GM12873 (cell line): ENCODE measurements at regions not wholly inside any gene's neighbourhood (a gene's known extent, or its start where the extent isn't known, plus 50 kb on each side); places are given as distances from the start of the nearest gene placed in this dataset.

Source experiments
- TF ChIP-seq, protein P1 (sequence below): IDR thresholded peaks from 2 replicates; pipeline ENCODE4 v1.5.1; 2012; ENCODE audit warnings: low read depth, mild to moderate bottlenecking, moderate library complexity, low read length, control low read depth; ENCODE audit not compliant: insufficient read depth; ENCODE audit errors: missing control alignments

GRCh38 chr3:44179246-44179645 lies 62.4 kb upstream of the TOPAZ1 start:
- TF ChIP-seq, protein P1, sequence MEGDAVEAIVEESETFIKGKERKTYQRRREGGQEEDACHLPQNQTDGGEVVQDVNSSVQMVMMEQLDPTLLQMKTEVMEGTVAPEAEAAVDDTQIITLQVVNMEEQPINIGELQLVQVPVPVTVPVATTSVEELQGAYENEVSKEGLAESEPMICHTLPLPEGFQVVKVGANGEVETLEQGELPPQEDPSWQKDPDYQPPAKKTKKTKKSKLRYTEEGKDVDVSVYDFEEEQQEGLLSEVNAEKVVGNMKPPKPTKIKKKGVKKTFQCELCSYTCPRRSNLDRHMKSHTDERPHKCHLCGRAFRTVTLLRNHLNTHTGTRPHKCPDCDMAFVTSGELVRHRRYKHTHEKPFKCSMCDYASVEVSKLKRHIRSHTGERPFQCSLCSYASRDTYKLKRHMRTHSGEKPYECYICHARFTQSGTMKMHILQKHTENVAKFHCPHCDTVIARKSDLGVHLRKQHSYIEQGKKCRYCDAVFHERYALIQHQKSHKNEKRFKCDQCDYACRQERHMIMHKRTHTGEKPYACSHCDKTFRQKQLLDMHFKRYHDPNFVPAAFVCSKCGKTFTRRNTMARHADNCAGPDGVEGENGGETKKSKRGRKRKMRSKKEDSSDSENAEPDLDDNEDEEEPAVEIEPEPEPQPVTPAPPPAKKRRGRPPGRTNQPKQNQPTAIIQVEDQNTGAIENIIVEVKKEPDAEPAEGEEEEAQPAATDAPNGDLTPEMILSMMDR = no peak

- TF ChIP-seq, protein P1 = no peak
Measured at GRCh38 chr3:44184319-44184953, 57.2 kb upstream of the TOPAZ1 start.

GRCh38 chr3:44185396-44185915 lies 56.2 kb upstream of the TOPAZ1 start:
- TF ChIP-seq, protein P1 = no peak

- TF ChIP-seq, protein P1 = no peak
Measured at GRCh38 chr3:44186111-44186672, 55.5 kb upstream of the TOPAZ1 start.

DNA sequence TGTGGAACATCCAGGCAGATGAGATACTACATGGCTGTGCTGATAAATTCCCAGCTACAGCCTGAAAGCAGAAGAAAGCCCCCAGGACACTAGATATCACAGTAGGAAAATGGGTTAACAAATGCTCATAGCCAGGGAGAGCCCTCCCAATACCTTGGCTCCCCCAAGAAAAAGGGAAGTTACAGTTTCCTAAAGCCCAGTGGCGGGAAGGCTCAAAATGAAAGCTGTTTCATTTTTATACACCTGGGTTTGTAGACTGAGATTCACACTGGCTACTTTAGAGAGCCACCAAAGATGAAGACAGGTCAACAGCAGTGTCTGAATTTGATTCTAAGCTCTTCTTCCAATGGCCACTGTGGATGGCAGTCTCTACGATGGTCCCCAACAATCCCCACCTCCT lies 55.0 kb upstream of the TOPAZ1 start:
- TF ChIP-seq, protein P1 = no peak
